ENCODE measurements at regions not wholly inside any gene's neighbourhood (a gene's known extent, or its start where the extent isn't known, plus 50 kb on each side); places are given as distances from the start of the nearest gene placed in this dataset.
"Not testable (repeated sequence)": the region's sequence is repeated elsewhere in the genome, so short reads cannot be mapped to it uniquely, and the experiment has no call there.

- DNase-seq (ENCODE audit: low read depth in 4 of 6, low spot score in 6 of 6); H3K27ac ChIP-seq (ENCODE audit: low read depth, low read length); H3K9me3 ChIP-seq (ENCODE audit: control insufficient read depth, insufficient read depth, low read length); H3K36me3 ChIP-seq (ENCODE audit: control insufficient read depth, insufficient read depth, low read length); H3K27me3 ChIP-seq (ENCODE audit: control insufficient read depth, insufficient read depth, low read length); H3K4me3 ChIP-seq (ENCODE audit: low read depth, low read length); H3K4me1 ChIP-seq (ENCODE audit: control insufficient read depth, insufficient read depth, low read length): not testable (repeated sequence)
- WGBS (ENCODE audit: insufficient coverage), result no CpG with 5 or more reads among the region's 7 CpGs
Observed at GRCh38 chrX:141520750-141521149, 63.8 kb downstream of the SPANXA1 start.

GRCh38 chrX:141475788-141476187, 108.8 kb downstream of the SPANXA1 start:
- H3K4me3 ChIP-seq (ENCODE audit: low read depth, low read length); H3K27ac ChIP-seq (ENCODE audit: low read depth, low read length); H3K27me3 ChIP-seq (ENCODE audit: control insufficient read depth, insufficient read depth, low read length); DNase-seq (ENCODE audit: low read depth in 4 of 6, low spot score in 6 of 6); H3K9me3 ChIP-seq (ENCODE audit: control insufficient read depth, insufficient read depth, low read length); H3K36me3 ChIP-seq (ENCODE audit: control insufficient read depth, insufficient read depth, low read length); H3K4me1 ChIP-seq (ENCODE audit: control insufficient read depth, insufficient read depth, low read length): not testable (repeated sequence)
- WGBS (ENCODE audit: insufficient coverage), result no CpG with 5 or more reads among the region's 6 CpGs

- no peaks in the 10 kb centered on the region for H3K4me1 ChIP-seq (ENCODE audit: control insufficient read depth, insufficient read depth, low read length)
- no peak overlapping the region for H3K4me3 ChIP-seq (ENCODE audit: low read depth, low read length)
Observed at GRCh38 chrX:141469469-141469868, 115.1 kb downstream of the SPANXA1 start.

DNA sequence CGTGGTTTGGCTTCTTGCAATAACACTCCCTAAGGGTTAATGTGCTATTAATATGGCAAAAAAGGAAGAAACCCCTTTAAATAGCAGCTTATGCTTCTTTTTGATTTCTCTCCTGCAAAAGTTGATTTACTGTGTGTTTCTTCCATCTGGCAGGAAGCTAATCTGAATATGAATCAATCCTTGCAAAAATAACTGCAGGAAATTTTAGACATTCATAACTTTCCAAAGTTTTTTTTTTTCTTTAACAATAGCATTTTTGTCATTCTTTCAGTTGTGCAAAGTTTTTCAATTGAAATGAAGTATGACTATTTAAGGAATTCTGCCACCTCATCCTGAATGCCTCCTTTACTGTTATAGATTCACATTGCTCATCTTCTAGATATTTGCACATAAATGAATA, 115.6 kb downstream of the SPANXA1 start:
- no CpG with 5 or more reads among the region's 1 CpG for WGBS (ENCODE audit: insufficient coverage)
- Histone ChIP-seq H3K27me3 (ENCODE audit: control insufficient read depth, insufficient read depth, low read length) (no peaks in the 10 kb centered on the region), H3K27ac (ENCODE audit: low read depth, low read length) (no peak overlapping the region), H3K4me3 (ENCODE audit: low read depth, low read length) (no peak overlapping the region), H3K4me1 (ENCODE audit: control insufficient read depth, insufficient read depth, low read length) (no peaks in the 10 kb centered on the region), H3K36me3 (ENCODE audit: control insufficient read depth, insufficient read depth, low read length) (no peaks in the 10 kb centered on the region), H3K9me3 (ENCODE audit: control insufficient read depth, insufficient read depth, low read length) (peaks cover 2% of the 10 kb centered on the region)
- no peak for DNase-seq (ENCODE audit: low read depth in 4 of 6, low spot score in 6 of 6)

More at GRCh38 chrX:141469469-141469868, 115.1 kb downstream of the SPANXA1 start:
- WGBS (ENCODE audit: insufficient coverage), result 93% methylated on average over 2 of the region's 4 CpGs
- Histone ChIP-seq H3K9me3 (ENCODE audit: control insufficient read depth, insufficient read depth, low read length) (peaks cover 2% of the 10 kb centered on the region), H3K27me3 (ENCODE audit: control insufficient read depth, insufficient read depth, low read length) (no peaks in the 10 kb centered on the region), H3K27ac (ENCODE audit: low read depth, low read length) (no peak overlapping the region), H3K36me3 (ENCODE audit: control insufficient read depth, insufficient read depth, low read length) (no peaks in the 10 kb centered on the region)
- no peak for DNase-seq (ENCODE audit: low read depth in 4 of 6, low spot score in 6 of 6)

DNA sequence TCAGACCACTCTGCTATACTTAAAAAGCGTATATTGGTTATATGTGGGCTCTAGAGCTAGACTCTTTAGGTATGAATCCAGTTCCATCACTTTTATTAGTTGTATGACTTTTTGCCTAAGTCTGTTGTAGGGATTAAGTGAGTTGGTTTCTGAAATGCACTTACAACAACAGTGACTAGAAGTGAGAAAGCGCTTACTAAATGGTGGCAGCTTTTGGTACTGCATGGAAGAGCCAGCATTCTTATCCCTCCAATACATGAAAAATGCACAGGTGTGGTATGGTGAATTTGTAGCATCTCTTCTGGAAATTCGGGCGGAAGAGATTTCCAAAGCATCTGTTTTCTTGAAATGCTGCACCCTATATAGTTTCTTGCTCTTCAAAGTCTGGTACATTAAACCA, 117.1 kb downstream of the SPANXA1 start:
- Histone ChIP-seq H3K27ac (ENCODE audit: low read depth, low read length) (no peak overlapping the region), H3K9me3 (ENCODE audit: control insufficient read depth, insufficient read depth, low read length) (peaks cover 2% of the 10 kb centered on the region), H3K4me1 (ENCODE audit: control insufficient read depth, insufficient read depth, low read length) (no peaks in the 10 kb centered on the region), H3K27me3 (ENCODE audit: control insufficient read depth, insufficient read depth, low read length) (no peaks in the 10 kb centered on the region), H3K4me3 (ENCODE audit: low read depth, low read length) (no peak overlapping the region), H3K36me3 (ENCODE audit: control insufficient read depth, insufficient read depth, low read length) (no peaks in the 10 kb centered on the region)
- no CpG with 5 or more reads among the region's 4 CpGs for WGBS (ENCODE audit: insufficient coverage)
- no peak for DNase-seq (ENCODE audit: low read depth in 4 of 6, low spot score in 6 of 6)

GRCh38 chrX:141455103-141455502, 129.4 kb downstream of the SPANXA1 start:
- H3K36me3 ChIP-seq (ENCODE audit: control insufficient read depth, insufficient read depth, low read length), result no peaks in the 10 kb centered on the region
- no peaks in the 10 kb centered on the region for H3K27me3 ChIP-seq (ENCODE audit: control insufficient read depth, insufficient read depth, low read length)
- WGBS (ENCODE audit: insufficient coverage), result no CpG with 5 or more reads among the region's 2 CpGs
- no peak for DNase-seq (ENCODE audit: low read depth in 4 of 6, low spot score in 6 of 6)
- no peak overlapping the region for H3K27ac ChIP-seq (ENCODE audit: low read depth, low read length)
- no peaks in the 10 kb centered on the region for H3K4me1 ChIP-seq (ENCODE audit: control insufficient read depth, insufficient read depth, low read length)
- no peak overlapping the region for H3K4me3 ChIP-seq (ENCODE audit: low read depth, low read length)
- no peaks in the 10 kb centered on the region for H3K9me3 ChIP-seq (ENCODE audit: control insufficient read depth, insufficient read depth, low read length)

GRCh38 chrX:141443922-141444321, 140.6 kb downstream of the SPANXA1 start:
- H3K27ac ChIP-seq (ENCODE audit: low read depth, low read length), result no peak overlapping the region
- H3K9me3 ChIP-seq (ENCODE audit: control insufficient read depth, insufficient read depth, low read length), result peaks cover 5% of the 10 kb centered on the region
- H3K4me3 ChIP-seq (ENCODE audit: low read depth, low read length), result no peak overlapping the region
- no peaks in the 10 kb centered on the region for H3K36me3 ChIP-seq (ENCODE audit: control insufficient read depth, insufficient read depth, low read length)
- H3K27me3 ChIP-seq (ENCODE audit: control insufficient read depth, insufficient read depth, low read length), result no peaks in the 10 kb centered on the region
- WGBS (ENCODE audit: insufficient coverage), result no CpG with 5 or more reads among the region's 2 CpGs
- no peak for DNase-seq (ENCODE audit: low read depth in 4 of 6, low spot score in 6 of 6)
- no peaks in the 10 kb centered on the region for H3K4me1 ChIP-seq (ENCODE audit: control insufficient read depth, insufficient read depth, low read length)

DNA sequence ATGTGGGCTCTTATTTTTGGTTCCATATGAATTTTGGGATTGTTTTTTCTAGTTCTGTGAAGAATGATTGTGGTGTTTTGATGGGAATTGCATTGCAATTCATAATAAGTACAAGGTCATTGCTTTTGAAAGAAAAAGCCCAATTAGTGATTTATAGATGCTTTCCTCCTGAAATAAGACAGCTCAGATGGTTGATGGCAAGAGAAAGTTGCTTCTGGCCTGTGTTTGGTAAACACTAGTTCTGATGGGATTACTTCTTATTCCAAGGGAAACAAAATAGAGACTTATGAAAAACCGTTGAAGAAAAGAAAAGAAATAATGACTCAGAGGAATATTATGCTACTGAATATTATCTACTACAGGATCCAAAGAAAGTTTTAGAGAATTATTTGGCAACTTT, 144.9 kb downstream of the SPANXA1 start:
- no peak for DNase-seq (ENCODE audit: low read depth in 4 of 6, low spot score in 6 of 6)
- Histone ChIP-seq H3K4me3 (ENCODE audit: low read depth, low read length) (no peak overlapping the region), H3K36me3 (ENCODE audit: control insufficient read depth, insufficient read depth, low read length) (no peaks in the 10 kb centered on the region), H3K4me1 (ENCODE audit: control insufficient read depth, insufficient read depth, low read length) (no peaks in the 10 kb centered on the region), H3K27me3 (ENCODE audit: control insufficient read depth, insufficient read depth, low read length) (no peaks in the 10 kb centered on the region), H3K9me3 (ENCODE audit: control insufficient read depth, insufficient read depth, low read length) (no peaks in the 10 kb centered on the region), H3K27ac (ENCODE audit: low read depth, low read length) (no peak overlapping the region)
- no CpG with 5 or more reads among the region's 1 CpG for WGBS (ENCODE audit: insufficient coverage)

GRCh38 chrX:141415889-141416288, 168.6 kb downstream of the SPANXA1 start:
- no peak overlapping the region for H3K27ac ChIP-seq (ENCODE audit: low read depth, low read length)
- no peaks in the 10 kb centered on the region for H3K4me1 ChIP-seq (ENCODE audit: control insufficient read depth, insufficient read depth, low read length)
- H3K36me3 ChIP-seq (ENCODE audit: control insufficient read depth, insufficient read depth, low read length), result no peaks in the 10 kb centered on the region
- DNase-seq (ENCODE audit: low read depth in 4 of 6, low spot score in 6 of 6), result no peak
- no peak overlapping the region for H3K4me3 ChIP-seq (ENCODE audit: low read depth, low read length)
- no peaks in the 10 kb centered on the region for H3K27me3 ChIP-seq (ENCODE audit: control insufficient read depth, insufficient read depth, low read length)
- WGBS (ENCODE audit: insufficient coverage), result no CpG with 5 or more reads among the region's 1 CpG
- H3K9me3 ChIP-seq (ENCODE audit: control insufficient read depth, insufficient read depth, low read length), result peaks cover 1% of the 10 kb centered on the region

DNA sequence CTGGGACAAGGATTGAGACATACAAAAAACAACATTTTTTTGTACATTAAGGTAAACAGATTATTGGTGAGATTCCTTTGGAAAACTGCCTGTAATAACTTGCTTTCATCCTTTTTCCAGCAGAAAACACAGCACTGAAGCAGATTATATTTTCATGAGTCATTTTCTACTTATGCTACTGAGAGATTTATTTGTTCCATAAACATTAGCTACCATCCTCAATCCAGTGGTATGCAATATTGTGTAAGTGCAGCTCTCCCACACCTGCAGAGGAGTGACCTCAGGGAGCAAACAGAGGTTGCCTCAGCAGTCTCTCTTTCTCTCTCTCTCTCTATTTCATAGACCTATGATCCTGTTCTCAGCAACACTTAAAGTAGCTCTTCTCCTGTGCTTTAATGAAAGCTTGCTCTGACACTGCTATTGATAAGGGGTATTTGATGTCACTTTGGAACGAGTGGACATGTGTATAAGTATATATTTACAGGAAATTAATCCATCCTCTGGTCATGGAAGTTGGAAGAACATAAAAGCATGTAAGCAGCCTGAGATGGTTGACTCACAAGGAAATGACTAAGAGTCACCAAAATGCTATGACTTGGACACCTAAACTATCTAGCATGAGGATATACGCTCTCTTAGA, 163.7 kb upstream of the SPANXC start:
- no peak for DNase-seq (ENCODE audit: low read depth in 4 of 6, low spot score in 6 of 6)
- Histone ChIP-seq H3K27ac (ENCODE audit: low read depth, low read length) (no peak overlapping the region), H3K27me3 (ENCODE audit: control insufficient read depth, insufficient read depth, low read length) (no peaks in the 10 kb centered on the region), H3K36me3 (ENCODE audit: control insufficient read depth, insufficient read depth, low read length) (no peaks in the 10 kb centered on the region), H3K4me3 (ENCODE audit: low read depth, low read length) (no peak overlapping the region), H3K9me3 (ENCODE audit: control insufficient read depth, insufficient read depth, low read length) (no peaks in the 10 kb centered on the region), H3K4me1 (ENCODE audit: control insufficient read depth, insufficient read depth, low read length) (no peaks in the 10 kb centered on the region)
- no CpG with 5 or more reads among the region's 2 CpGs for WGBS (ENCODE audit: insufficient coverage)

All from spinal cord (tissue), 9 donors.